ENCODE measurements at regions not wholly inside any gene's neighbourhood (a gene's known extent, or its start where the extent isn't known, plus 50 kb on each side); places are given as distances from the start of the nearest gene placed in this dataset.

- no peak for DNase-seq
Observed at GRCh38 chr3:103685939-103686338, 1251.1 kb downstream of the ZPLD1 start.

GRCh38 chr3:103690536-103690935 is 1255.7 kb downstream of the ZPLD1 start:
- no peak for DNase-seq

GRCh38 chr3:103693831-103694230 is 1259.0 kb downstream of the ZPLD1 start:
- DNase-seq = no peak

- no peak for DNase-seq
Observed at GRCh38 chr3:103698646-103699045, 1263.8 kb downstream of the ZPLD1 start.

DNA sequence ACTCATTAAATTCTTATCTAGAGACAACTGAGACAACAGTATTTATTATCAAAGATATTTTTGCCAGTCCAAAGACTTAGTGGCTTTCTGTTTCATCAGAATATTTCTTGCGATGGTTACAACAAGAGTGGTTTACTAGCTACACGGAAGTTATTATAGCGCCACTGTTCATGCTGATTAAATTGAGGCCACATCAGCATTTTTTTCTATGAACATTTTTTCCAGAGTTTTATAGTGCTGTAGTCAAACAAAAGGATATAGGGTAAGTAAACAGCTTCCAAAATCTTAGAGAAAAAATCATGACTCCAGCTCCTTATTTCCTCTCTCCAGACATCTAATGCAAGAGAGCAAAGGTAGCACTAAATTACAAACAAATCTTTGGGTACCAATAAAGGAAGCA is 1264.4 kb downstream of the ZPLD1 start:
- no peak for DNase-seq

DNA sequence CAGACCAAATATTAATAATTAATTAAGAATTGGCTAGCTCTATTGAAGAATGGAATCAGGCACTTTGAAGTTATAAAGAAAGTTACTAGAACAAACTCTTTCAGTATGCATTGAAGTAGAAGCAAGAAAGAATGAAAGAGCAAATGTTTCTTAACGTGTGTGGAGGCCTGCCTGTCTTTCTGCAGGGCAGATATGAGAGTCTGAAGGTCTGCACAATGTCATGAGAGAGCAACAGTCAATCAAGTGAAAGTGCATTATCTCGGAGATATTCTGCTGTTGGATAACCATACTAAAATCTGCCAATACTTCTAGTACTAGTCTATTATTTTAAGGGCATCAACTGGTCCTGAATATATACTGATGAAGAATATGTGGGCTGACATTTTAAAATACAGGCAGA is 1270.8 kb downstream of the ZPLD1 start:
- DNase-seq = no peak

DNA sequence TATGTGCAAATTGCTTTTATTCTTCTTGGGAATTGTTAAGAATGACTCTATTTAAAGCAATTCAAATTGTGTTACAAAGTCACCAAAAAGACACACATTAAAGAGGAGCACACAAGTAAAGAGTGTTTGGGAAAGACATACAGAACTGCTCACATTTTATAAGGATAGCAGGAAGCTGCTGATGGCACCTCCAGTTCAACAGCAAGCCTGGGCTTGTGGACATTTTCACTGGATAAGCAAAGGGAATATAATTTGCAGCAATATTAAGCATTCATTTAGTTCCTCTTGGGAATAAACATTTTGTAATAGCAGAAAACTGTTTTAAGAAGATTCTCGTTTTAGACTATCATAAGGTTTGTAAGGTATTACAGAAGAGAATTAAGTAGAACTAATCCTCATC is 1271.9 kb downstream of the ZPLD1 start:
- DNase-seq = no peak

DNA sequence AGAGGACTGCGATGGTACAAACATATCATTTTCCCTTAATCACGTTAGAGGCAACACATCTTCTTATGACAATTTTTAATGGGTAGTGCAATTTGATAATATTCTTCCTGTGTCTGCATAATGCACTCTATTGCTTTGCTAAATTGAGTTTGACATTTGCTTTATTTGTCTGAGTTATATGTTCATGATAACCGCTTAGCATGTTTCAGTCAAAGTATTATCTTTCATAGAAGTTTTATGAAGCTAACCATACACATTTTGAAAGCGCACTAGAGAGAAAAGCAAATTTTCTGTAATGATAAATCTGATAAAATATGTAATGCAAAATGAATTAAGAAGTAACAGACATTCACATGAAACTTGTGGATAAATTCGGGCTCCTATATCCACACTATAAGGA is 1276.9 kb downstream of the ZPLD1 start:
- no peak for DNase-seq

DNA sequence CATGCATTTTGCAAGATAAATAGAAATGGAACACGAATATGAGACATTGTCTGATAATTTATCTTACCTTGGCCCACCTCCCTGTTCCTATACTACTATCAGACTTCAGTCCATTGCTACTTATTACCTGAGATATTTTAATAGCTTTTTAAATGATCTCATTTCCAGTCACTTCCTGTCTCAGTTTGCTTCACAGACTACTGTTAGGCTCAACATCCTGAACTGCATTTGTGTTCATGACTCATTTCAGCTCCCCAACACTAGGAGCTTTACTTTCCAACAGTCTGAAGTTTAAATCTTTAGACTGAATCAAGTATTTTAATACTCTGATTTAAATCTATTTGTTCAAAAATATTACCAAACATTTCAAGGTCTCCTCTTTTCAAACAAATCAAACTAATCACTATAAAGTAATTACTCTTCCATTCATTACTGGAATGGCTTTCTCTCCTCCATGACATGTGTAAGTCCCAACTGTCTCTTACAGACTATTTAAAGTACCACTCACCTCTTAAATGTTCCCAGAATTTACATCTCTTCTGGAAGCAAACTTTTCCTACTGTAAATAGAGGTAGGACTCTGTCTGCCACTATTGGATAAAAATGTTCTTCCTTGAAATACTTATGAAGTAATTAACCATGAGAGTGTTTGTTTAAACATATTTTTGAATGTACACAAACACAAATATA is 1277.6 kb downstream of the ZPLD1 start:
- DNase-seq = no peak

GRCh38 chr3:103729547-103729946 is 1294.7 kb downstream of the ZPLD1 start:
- no peak for DNase-seq

DNA sequence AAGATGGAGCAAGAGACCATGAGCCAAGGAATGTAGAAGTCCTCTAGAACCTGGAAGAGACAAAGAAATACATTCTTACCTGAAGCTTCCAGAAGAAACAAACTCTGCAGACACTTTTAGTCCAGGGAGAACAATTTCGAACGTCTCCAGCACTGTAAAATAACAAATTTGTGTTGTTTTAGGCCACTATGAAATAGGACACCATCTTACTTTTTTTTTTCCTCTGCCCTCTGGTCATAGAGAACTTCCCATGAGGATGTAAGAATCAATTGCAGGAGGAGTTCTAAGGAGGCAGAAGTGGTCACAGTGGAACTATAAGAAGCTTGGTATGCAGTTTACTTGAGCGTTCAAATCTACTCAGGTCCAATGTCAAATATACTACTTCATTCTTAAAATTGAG is 1295.9 kb downstream of the ZPLD1 start:
- no peak for DNase-seq

DNA sequence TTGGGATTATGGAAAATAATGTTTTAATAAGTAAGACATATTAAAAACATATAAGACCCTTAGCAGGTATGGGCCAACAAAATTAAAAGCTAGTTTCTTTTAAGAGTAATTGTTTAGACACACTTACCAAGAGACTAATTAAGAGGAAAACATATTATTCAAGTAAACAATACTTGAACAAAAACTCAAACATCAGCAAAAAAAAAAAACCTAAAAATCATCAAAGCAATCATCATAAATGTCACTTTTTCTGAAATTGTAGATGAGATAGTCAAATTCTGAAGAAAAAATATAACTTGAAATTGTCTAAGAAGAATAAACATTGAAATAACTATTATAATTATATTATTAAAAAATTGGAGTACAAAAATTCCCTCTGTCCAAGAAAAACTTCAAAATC is 1318.2 kb downstream of the ZPLD1 start:
- DNase-seq = no peak

GRCh38 chr3:103767635-103768034 is 1332.8 kb downstream of the ZPLD1 start:
- DNase-seq = no peak

- no peak for DNase-seq
Observed at GRCh38 chr3:103785017-103785416, 1350.2 kb downstream of the ZPLD1 start.

GRCh38 chr3:103785537-103785936 is 1350.7 kb downstream of the ZPLD1 start:
- no peak for DNase-seq

DNA sequence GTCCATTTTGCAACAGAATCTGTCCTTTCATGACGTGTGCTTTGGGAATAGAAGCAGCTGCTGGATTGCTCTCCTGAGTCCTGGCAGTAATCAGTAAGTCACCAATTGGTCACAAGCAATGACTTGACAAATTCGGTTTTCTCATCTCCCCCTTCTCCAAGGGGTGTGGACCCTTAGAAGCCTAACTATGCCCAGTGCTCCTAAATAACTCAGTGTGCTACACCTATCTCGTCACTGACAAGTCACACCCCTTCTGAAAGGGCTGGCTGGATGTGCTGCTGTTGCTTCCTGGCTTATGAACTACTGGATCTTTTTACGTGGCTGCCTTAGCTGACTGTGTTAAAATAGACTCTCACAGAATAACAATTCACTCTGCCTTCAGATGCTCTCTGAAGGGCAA is 1351.5 kb downstream of the ZPLD1 start:
- no peak for DNase-seq

GRCh38 chr3:103787164-103787871 is 1352.5 kb downstream of the ZPLD1 start:
- no peak for DNase-seq

DNA sequence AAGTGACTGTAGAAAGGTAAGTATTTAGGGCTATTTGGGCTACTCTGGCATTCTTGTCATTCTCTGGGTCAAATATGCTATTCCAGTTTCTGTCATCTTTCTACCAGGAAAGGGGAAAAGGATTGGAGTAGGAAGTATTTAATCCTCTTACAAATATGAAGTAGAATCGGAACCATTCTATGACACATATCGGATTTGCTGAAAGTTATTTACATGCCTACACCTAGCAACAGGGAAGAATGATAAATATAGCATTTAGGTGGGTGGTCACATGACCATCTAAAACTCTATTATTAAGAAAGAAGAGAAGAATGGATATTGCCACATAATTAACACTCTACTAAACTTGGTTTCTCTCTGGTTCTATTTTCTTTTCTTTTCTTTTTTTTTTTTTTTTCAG is 1353.1 kb downstream of the ZPLD1 start:
- no peak for DNase-seq

GRCh38 chr3:103791786-103792515 is 1357.1 kb downstream of the ZPLD1 start:
- DNase-seq = no peak

DNA sequence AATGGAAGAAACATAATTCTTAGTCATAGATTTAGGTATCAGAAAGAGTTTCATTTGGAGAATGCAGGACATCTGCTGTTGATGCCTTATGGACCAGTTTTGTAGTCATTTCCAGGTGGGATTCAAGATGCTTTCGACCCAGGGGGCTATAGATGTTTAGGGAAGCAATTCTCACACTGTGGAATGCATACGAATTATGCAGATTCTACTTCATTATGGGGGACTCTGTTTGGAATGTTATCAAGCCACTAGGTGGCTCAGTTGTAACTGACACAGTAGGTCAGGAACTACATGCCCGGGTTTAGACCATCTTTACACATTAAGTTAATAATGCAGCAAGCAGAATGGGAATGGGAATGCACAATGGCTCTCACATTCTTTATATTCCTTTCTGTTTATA is 1359.8 kb downstream of the ZPLD1 start:
- no peak for DNase-seq

DNA sequence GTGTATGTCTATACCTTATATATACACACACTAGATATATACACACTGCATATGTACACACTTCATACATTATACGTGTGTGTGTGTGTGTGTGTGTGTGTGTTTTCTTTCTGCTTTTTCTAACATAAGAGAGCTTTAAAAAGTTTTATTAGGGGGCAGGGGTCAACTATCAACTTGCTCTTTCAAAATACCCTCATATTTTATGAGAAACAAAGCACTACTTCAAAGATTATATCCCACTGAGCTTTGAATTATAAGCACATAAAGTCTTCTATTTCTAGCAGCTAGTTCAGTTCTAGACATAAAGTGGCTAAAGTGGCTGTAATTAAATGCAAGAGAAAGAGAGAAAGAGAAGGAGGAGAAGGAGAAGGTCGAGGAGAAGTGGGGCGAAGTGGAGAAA is 1361.3 kb downstream of the ZPLD1 start:
- no peak for DNase-seq

- no peak for DNase-seq
Observed at GRCh38 chr3:103803787-103804186, 1369.0 kb downstream of the ZPLD1 start.

- DNase-seq = no peak
Observed at GRCh38 chr3:103810167-103810566, 1375.4 kb downstream of the ZPLD1 start.

DNA sequence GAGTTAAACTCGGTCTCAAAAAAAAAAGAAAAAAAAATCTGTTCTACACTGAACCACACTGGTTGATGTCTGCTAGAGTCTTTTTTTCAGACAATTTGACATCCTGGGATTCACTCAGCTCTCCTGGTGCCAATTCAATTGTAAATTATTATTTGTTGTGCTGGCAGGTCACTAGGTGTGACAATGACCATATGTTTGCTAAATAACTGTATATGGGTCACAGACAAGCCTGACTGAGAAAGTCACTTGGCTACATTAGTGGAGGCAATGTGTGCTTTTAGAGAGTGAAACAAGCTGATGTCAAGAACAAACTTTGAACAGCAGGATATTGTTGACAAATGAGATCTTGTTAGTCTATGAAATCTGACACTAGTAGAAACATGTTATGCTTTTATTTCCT is 1379.1 kb downstream of the ZPLD1 start:
- no peak for DNase-seq
